ENCODE measurements at regions not wholly inside any gene's neighbourhood (a gene's known extent, or its start where the extent isn't known, plus 50 kb on each side); places are given as distances from the start of the nearest gene placed in this dataset.

DNA sequence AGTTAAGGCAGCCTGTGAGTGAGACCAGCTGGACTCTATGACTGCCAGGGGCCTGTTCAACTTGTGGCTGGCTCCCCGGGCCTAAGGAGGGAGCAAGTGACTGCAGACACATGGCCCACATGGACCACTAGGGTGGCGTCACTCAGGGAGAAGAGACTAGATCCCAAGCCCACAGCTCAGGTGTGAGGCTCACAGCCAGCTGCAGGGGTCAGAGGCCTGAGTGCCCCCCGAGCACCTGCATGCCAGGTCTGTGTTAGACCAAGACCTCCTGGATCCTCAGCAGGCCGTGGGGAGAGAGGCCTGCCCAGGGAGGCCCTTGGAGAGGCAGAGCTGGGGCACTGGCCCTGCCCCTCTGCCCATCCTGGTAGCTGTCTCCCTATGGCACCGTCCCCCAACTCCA lies 142.4 kb upstream of the RUNX3 start:
- Histone ChIP-seq H3K9ac (ENCODE audit: insufficient read depth, low read depth, low read length) (no peak overlapping the region), H3K4me3 (replicated peaks in 1 of 3; ENCODE audit: insufficient read depth in 1 of 3, low read depth in 2 of 3, low read length in 3 of 3) (no peak overlapping the region), H3K36me3 (replicated peaks in 1 of 2; ENCODE audit: control insufficient read depth in 1 of 2, insufficient read depth in 2 of 2, low read length in 2 of 2) (no peaks in the 10 kb centered on the region), H4K20me1 (ENCODE audit: insufficient read depth, low read length) (no peaks in the 10 kb centered on the region), H3K27me3 (ENCODE audit: control insufficient read depth in 1 of 2, insufficient read depth in 2 of 2, low read length in 2 of 2) (peaks cover 1 to 20% of the 10 kb centered on the region in 2 experiments; a peak in 1 of 5 replicates), H3K9me3 (ENCODE audit: low read length) (peaks cover 5% of the 10 kb centered on the region; the same call in 1 of the 2 replicates), H2AFZ (ENCODE audit: low read length) (no peak overlapping the region), H3K79me2 (ENCODE audit: insufficient read depth, low read length) (no peaks in the 10 kb centered on the region), H3K4me2 (ENCODE audit: low read depth, low read length) (no peak overlapping the region), H3K4me1 (ENCODE audit: insufficient read depth, low read length) (no peaks in the 10 kb centered on the region), H3K27ac (ENCODE audit: extremely low read length, insufficient read depth, low read length) (no peak overlapping the region)
- WGBS (ENCODE audit: low lambda C conversion rate): 21% methylated on average over 2 of the region's 5 CpGs
- BruUV-seq (replicated peaks): no TSS peak
- FAIRE-seq: no peak
- in situ Hi-C loops (cut with HindIII; ENCODE audit: extremely low pct_ligation_motif_present, low pct_unique_long_range_greater_than_20kb) (no loop called here), intact Hi-C loops (cut with micrococcal nuclease; ENCODE audit: unreplicated experiment) (no loop called here)
- POLR2A ChIA-PET: no interaction called here
- DNase-seq (ENCODE audit: low spot score): no peak
- TF ChIP-seq GTF2F1 (IDR thresholded peaks at IDR 0.05; ENCODE audit: low read length) (no peak), ZNF12 (CRISPR knock-in tag; IDR thresholded peaks at IDR 0.05) (no peak)
- CTCF ChIA-PET (ENCODE audit: low intra/inter-chr PET ratio, low total read pairs): no interaction called here
- ATAC-seq: no peak

DNA sequence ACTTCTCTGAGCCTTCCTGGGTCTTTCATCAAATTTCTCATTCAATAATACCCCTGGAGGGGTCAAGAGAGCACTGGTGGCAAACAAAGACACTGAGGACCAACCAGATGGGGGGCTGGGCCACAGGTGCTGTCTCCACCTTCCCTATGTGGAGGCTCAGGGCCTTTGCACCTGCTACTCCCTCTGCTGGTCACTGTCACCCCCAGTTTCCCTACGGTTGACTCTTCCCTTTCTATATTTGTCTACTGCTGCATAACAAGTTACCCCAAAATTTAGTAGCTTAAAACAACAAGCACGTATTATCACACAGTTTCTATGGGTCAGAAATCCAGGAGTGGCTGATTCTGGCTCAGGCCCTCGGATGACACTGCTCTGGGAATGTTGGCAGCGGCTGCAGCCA lies 138.8 kb upstream of the RUNX3 start:
- Histone ChIP-seq H3K27ac (ENCODE audit: extremely low read length, insufficient read depth, low read length) (no peak overlapping the region), H3K27me3 (ENCODE audit: control insufficient read depth in 1 of 2, insufficient read depth in 2 of 2, low read length in 2 of 2) (peaks cover 3 to 32% of the 10 kb centered on the region in 2 experiments; a peak in 3 of 5 replicates), H3K36me3 (replicated peaks in 1 of 2; ENCODE audit: control insufficient read depth in 1 of 2, insufficient read depth in 2 of 2, low read length in 2 of 2) (no peaks in the 10 kb centered on the region), H3K9me3 (ENCODE audit: low read length) (no peaks in the 10 kb centered on the region), H2AFZ (ENCODE audit: low read length) (no peak overlapping the region), H3K4me2 (ENCODE audit: low read depth, low read length) (no peak overlapping the region), H4K20me1 (ENCODE audit: insufficient read depth, low read length) (no peaks in the 10 kb centered on the region), H3K79me2 (ENCODE audit: insufficient read depth, low read length) (no peaks in the 10 kb centered on the region), H3K4me1 (ENCODE audit: insufficient read depth, low read length) (no peaks in the 10 kb centered on the region), H3K4me3 (replicated peaks in 1 of 3; ENCODE audit: insufficient read depth in 1 of 3, low read depth in 2 of 3, low read length in 3 of 3) (no peak overlapping the region), H3K9ac (ENCODE audit: insufficient read depth, low read depth, low read length) (no peak overlapping the region)
- ATAC-seq (no peak), FAIRE-seq (no peak), DNase-seq (ENCODE audit: low spot score) (no peak)
- ChIA-PET POLR2A (no interaction called here), CTCF (ENCODE audit: low intra/inter-chr PET ratio, low total read pairs) (interaction anchor here (0.9 kb wide), 1 partner anchor 137 kb away, joined by 3 read pairs; no protein-coding TSS in a partner anchor)
- 33% methylated on average over 4 of the region's 4 CpGs for WGBS (ENCODE audit: low lambda C conversion rate)
- no TSS peak for BruUV-seq (replicated peaks)
- TF ChIP-seq FOXA1 (IDR thresholded peaks at IDR 0.05): no peak
- no peak for TF ChIP-seq FOXA1 (CRISPR knock-in tag; IDR thresholded peaks at IDR 0.05)
- TF ChIP-seq ETV6 (CRISPR knock-in tag; conservative IDR thresholded peaks at IDR 0.05): no peak
- no peak for TF ChIP-seq NFATC3 (CRISPR knock-in tag; IDR thresholded peaks at IDR 0.05)
- no peak for TF ChIP-seq IRX3 (CRISPR knock-in tag; IDR thresholded peaks at IDR 0.05; ENCODE audit: borderline replicate concordance, low read depth)
- TF ChIP-seq, protein P1, sequence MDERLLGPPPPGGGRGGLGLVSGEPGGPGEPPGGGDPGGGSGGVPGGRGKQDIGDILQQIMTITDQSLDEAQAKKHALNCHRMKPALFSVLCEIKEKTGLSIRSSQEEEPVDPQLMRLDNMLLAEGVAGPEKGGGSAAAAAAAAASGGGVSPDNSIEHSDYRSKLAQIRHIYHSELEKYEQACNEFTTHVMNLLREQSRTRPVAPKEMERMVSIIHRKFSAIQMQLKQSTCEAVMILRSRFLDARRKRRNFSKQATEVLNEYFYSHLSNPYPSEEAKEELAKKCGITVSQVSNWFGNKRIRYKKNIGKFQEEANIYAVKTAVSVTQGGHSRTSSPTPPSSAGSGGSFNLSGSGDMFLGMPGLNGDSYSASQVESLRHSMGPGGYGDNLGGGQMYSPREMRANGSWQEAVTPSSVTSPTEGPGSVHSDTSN (CRISPR knock-in tag; IDR thresholded peaks at IDR 0.05): no peak
- TF ChIP-seq, protein P2, sequence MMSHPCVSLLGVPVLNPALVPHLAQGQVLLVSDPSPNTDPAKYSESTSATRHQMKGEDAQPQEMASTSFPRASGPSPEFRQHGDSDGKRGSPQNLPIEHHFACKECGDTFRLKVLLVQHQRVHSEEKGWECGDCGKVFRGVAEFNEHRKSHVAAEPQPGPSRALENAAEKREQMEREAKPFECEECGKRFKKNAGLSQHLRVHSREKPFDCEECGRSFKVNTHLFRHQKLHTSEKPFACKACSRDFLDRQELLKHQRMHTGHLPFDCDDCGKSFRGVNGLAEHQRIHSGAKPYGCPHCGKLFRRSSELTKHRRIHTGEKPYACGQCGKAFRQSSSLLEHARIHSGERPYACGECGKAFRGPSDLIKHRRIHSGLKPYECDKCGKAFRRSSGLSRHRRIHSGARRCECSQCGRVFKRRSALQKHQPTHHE (CRISPR knock-in tag; IDR thresholded peaks at IDR 0.05; ENCODE audit: borderline replicate concordance): no peak
- no peak for TF ChIP-seq ZNF878 (CRISPR knock-in tag; IDR thresholded peaks at IDR 0.05)
- no peak for TF ChIP-seq ZNF317 (CRISPR knock-in tag; IDR thresholded peaks at IDR 0.05)
- no peak for TF ChIP-seq NAIF1 (CRISPR knock-in tag; IDR thresholded peaks at IDR 0.05; ENCODE audit: borderline replicate concordance)
- no peak for TF ChIP-seq PHF8 (CRISPR knock-in tag; IDR thresholded peaks at IDR 0.05)
- no peak for TF ChIP-seq CENPX (CRISPR knock-in tag; IDR thresholded peaks at IDR 0.05)
- no peak for TF ChIP-seq PLRG1 (conservative IDR thresholded peaks at IDR 0.05)
- TF ChIP-seq ZNF652 (CRISPR knock-in tag; IDR thresholded peaks at IDR 0.05; ENCODE audit: borderline replicate concordance, low read depth): no peak
- TF ChIP-seq KLF12 (CRISPR knock-in tag; IDR thresholded peaks at IDR 0.05; ENCODE audit: borderline replicate concordance): no peak
- no peak for TF ChIP-seq GTF3A (CRISPR knock-in tag; conservative IDR thresholded peaks at IDR 0.05)
- TF ChIP-seq HDAC2 (CRISPR knock-in tag; IDR thresholded peaks at IDR 0.05): no peak
- in situ Hi-C loops (cut with HindIII; ENCODE audit: extremely low pct_ligation_motif_present, low pct_unique_long_range_greater_than_20kb): no loop called here
- intact Hi-C loops (cut with micrococcal nuclease; ENCODE audit: unreplicated experiment): no loop called here

Measured in HepG2 (cell line).